MM.1S (cell line): ENCODE measurements at regions not wholly inside any gene's neighbourhood (a gene's known extent, or its start where the extent isn't known, plus 50 kb on each side); places are given as distances from the start of the nearest gene placed in this dataset.

Source experiments
- DNase-seq: peaks from one replicate; pipeline ENCODE4 v3.0.0-alpha.2; 2015
- H2AFZ ChIP-seq: fragments of 300-600 bp; sonication (generic); 2 replicates; pipeline ENCODE4 v1.6.0; 2016; ENCODE audit warnings: antibody characterized with exemption, low read length
- H3F3A ChIP-seq: fragments of 300-600 bp; sonication (generic); 2 replicates; pipeline ENCODE4 v1.6.1; 2016; ENCODE audit warnings: mild to moderate bottlenecking, antibody characterized with exemption, low read length, moderate library complexity, mixed read lengths; ENCODE audit not compliant: insufficient read depth
- H3K27ac ChIP-seq: fragments of 300-600 bp; sonication (generic); 2 replicates; pipeline ENCODE4 v1.5.1; 2016; ENCODE audit warnings: mild to moderate bottlenecking, low read length
- H3K27me3 ChIP-seq: fragments of 300-600 bp; sonication (generic); replicated peaks from 2 replicates; pipeline ENCODE4 v1.6.0; 2016; ENCODE audit warnings: low read length; ENCODE audit not compliant: insufficient read depth
- H3K36me3 ChIP-seq: fragments of 300-600 bp; sonication (generic); replicated peaks from 2 replicates; pipeline ENCODE4 v1.6.1; 2016; ENCODE audit warnings: mild to moderate bottlenecking, low read length, mixed read lengths; ENCODE audit not compliant: insufficient read depth
- H3K4me1 ChIP-seq: fragments of 300-600 bp; sonication (generic); 2 replicates; pipeline ENCODE4 v1.6.1; 2016; ENCODE audit warnings: low read length, mixed read lengths
- H3K4me2 ChIP-seq: fragments of 300-600 bp; sonication (generic); 2 replicates; pipeline ENCODE4 v1.6.0; 2016; ENCODE audit warnings: low read depth, low read length
- H3K4me3 ChIP-seq: fragments of 300-600 bp; sonication (generic); 2 replicates; pipeline ENCODE4 v1.5.1; 2016; ENCODE audit warnings: low read length, mixed read lengths
- H3K79me2 ChIP-seq: fragments of 300-600 bp; sonication (generic); 2 replicates; pipeline ENCODE4 v1.6.1; 2016; ENCODE audit warnings: mixed run types, low read length, mixed read lengths
- H3K9ac ChIP-seq: fragments of 300-600 bp; sonication (generic); 2 replicates; pipeline ENCODE4 v1.6.1; 2016; ENCODE audit warnings: low read length, mixed read lengths
- H3K9me2 ChIP-seq: fragments of 300-600 bp; sonication (generic); replicated peaks from 2 replicates; pipeline ENCODE4 v1.6.1; 2016; ENCODE audit warnings: mild to moderate bottlenecking, low read length, mixed read lengths; ENCODE audit not compliant: insufficient read depth
- H3K9me3 ChIP-seq: fragments of 300-600 bp; sonication (generic); replicated peaks from 2 replicates; pipeline ENCODE4 v1.6.1; 2016; ENCODE audit warnings: mild to moderate bottlenecking, low read length, mixed read lengths; ENCODE audit not compliant: insufficient read depth
- H4K20me1 ChIP-seq: fragments of 300-600 bp; sonication (generic); 2 replicates; pipeline ENCODE4 v1.6.1; 2016; ENCODE audit warnings: mild to moderate bottlenecking, low read length, moderate library complexity, mixed read lengths; ENCODE audit not compliant: insufficient read depth
- EZH2 ChIP-seq: fragments of 300-600 bp; sonication (generic); optimal IDR thresholded peaks from 2 replicates; pipeline ENCODE3; 2017; ENCODE audit warnings: low read depth, mild to moderate bottlenecking, antibody characterized with exemption, low read length, mixed read lengths
- EZH2phosphoT487 ChIP-seq: fragments of 300-600 bp; sonication (generic); IDR thresholded peaks from 2 replicates; pipeline ENCODE4 v1.6.1; 2018; ENCODE audit warnings: antibody characterized with exemption, low read length
- TF ChIP-seq, protein P1 (sequence below): fragments of 300-600 bp; sonication (generic); IDR thresholded peaks from 2 replicates; pipeline ENCODE4 v1.5.1; 2016; ENCODE audit warnings: antibody characterized with exemption, low read length, mixed read lengths

DNA sequence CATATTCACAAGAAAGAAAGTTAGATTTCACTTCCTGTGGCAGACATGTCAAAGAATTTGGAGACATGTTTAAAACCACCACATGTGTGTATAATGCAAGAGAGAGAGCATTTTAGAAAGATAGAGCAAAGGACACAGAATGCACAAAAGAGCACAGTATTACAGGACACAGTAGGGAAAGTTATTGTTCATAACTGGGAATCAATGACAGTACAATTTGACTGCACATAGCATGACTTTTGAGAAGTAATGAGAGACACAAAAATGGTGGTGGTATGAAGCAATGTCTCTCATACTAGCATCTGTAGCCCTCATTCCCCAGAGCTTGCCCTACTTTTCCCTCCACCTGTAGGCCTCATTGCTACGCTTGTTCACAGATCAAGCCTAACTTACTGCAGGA is 499.2 kb downstream of the PTPRC start:
- Histone ChIP-seq H3K4me1 (no peaks in the 10 kb centered on the region), H3K36me3 (no peaks in the 10 kb centered on the region), H3K4me2 (no peak overlapping the region), H3K9ac (no peak overlapping the region), H4K20me1 (no peaks in the 10 kb centered on the region), H3K79me2 (no peaks in the 10 kb centered on the region), H2AFZ (no peak overlapping the region), H3F3A (no peaks in the 10 kb centered on the region), H3K4me3 (no peak overlapping the region), H3K27ac (no peak overlapping the region), H3K9me2 (no peaks in the 10 kb centered on the region), H3K9me3 (no peaks in the 10 kb centered on the region), H3K27me3 (no peaks in the 10 kb centered on the region)
- DNase-seq = no peak
- TF ChIP-seq, protein P1, sequence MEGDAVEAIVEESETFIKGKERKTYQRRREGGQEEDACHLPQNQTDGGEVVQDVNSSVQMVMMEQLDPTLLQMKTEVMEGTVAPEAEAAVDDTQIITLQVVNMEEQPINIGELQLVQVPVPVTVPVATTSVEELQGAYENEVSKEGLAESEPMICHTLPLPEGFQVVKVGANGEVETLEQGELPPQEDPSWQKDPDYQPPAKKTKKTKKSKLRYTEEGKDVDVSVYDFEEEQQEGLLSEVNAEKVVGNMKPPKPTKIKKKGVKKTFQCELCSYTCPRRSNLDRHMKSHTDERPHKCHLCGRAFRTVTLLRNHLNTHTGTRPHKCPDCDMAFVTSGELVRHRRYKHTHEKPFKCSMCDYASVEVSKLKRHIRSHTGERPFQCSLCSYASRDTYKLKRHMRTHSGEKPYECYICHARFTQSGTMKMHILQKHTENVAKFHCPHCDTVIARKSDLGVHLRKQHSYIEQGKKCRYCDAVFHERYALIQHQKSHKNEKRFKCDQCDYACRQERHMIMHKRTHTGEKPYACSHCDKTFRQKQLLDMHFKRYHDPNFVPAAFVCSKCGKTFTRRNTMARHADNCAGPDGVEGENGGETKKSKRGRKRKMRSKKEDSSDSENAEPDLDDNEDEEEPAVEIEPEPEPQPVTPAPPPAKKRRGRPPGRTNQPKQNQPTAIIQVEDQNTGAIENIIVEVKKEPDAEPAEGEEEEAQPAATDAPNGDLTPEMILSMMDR = no peak
- TF ChIP-seq EZH2 (no peak), EZH2phosphoT487 (no peak)

DNA sequence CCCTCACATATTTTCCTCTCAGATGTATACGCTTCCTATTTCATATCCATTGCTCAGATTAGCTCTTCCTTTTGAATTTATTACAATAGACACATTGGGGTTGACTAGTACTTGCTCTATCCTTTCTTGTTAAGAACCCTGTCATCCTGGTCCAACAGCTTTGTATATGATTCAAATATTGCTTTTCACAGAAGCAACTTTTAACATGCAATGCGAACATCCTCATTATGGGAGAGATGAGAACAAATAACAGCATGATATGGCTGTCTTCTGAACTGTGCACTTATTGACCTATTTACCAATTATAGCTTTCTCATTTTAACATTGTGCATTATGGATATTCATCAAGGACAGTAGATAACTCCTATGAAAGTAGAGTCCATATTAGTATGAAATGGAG is 510.8 kb downstream of the PTPRC start:
- Histone ChIP-seq H3K79me2 (no peaks in the 10 kb centered on the region), H4K20me1 (no peaks in the 10 kb centered on the region), H3K4me1 (no peaks in the 10 kb centered on the region), H3F3A (no peaks in the 10 kb centered on the region), H3K9me2 (no peaks in the 10 kb centered on the region), H3K27me3 (no peaks in the 10 kb centered on the region), H3K4me3 (no peak overlapping the region), H3K27ac (no peak overlapping the region), H3K9me3 (no peaks in the 10 kb centered on the region), H3K9ac (no peak overlapping the region), H3K4me2 (no peak overlapping the region), H3K36me3 (no peaks in the 10 kb centered on the region), H2AFZ (no peak overlapping the region)
- no peak for TF ChIP-seq EZH2
- no peak for TF ChIP-seq EZH2phosphoT487
- TF ChIP-seq, protein P1 = no peak
- DNase-seq = no peak

DNA sequence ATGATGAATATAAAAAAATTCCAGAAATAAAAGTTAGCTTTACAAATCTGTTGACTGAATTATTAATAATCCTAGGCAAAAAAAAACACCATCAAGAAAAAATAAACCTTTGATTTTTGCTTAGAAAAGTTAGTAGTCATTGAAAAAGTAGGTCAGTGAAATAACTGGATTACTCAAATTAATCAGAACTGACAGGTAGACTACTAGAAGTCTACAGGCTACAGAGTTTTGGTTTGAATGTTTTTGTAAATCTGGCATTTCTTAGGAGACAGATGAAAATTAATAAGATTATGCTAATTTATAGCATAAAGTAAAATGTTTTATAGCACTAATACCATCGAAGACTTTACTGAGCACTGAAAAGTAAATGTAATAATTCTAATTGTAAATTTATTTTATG is 511.9 kb downstream of the PTPRC start:
- TF ChIP-seq, protein P1 = no peak
- TF ChIP-seq EZH2 = no peak
- TF ChIP-seq EZH2phosphoT487 = no peak
- Histone ChIP-seq H3F3A (no peaks in the 10 kb centered on the region), H4K20me1 (no peaks in the 10 kb centered on the region), H3K27me3 (no peaks in the 10 kb centered on the region), H3K27ac (no peak overlapping the region), H3K36me3 (no peaks in the 10 kb centered on the region), H3K4me3 (no peak overlapping the region), H3K9ac (no peak overlapping the region), H3K4me2 (no peak overlapping the region), H3K4me1 (no peaks in the 10 kb centered on the region), H3K9me2 (no peaks in the 10 kb centered on the region), H3K9me3 (no peaks in the 10 kb centered on the region), H3K79me2 (no peaks in the 10 kb centered on the region), H2AFZ (no peak overlapping the region)
- no peak for DNase-seq
